Tibial nerve (tissue), 4 donors: ENCODE measurements at regions not wholly inside any gene's neighbourhood (a gene's known extent, or its start where the extent isn't known, plus 50 kb on each side); places are given as distances from the start of the nearest gene placed in this dataset.

Experiments used
- DNase-seq, 2 donors: peaks; one replicate each; pipeline ENCODE4 v3.0.0-alpha.2; 2019; ENCODE audit warnings: low spot score in 2 of 2
- H3K27ac ChIP-seq, 4 donors: fragments of 200-600 bp; sonication (generic) in 3 of 4; one replicate each; pipeline ENCODE4 v1.5.1; 2017 to 2019; ENCODE audit warnings: mild to moderate bottlenecking in 1 of 4
- H3K27me3 ChIP-seq, 2 donors: fragments of 200-600 bp; sonication (generic) in 1 of 2; one replicate each; pipeline versions ENCODE4 v1.5.1 to v1.6.0; 2017 to 2019
- H3K36me3 ChIP-seq, 3 donors: fragments of 200-600 bp; sonication (generic); one replicate each; pipeline ENCODE4 v1.5.1; 2018 to 2019
- H3K4me1 ChIP-seq, 4 donors: fragments of 200-600 bp; sonication (generic) in 3 of 4; one replicate each; pipeline ENCODE4 v1.5.1; 2017 to 2019
- H3K4me3 ChIP-seq, 4 donors: fragments of 200-600 bp; sonication (generic) in 3 of 4; one replicate each; pipeline ENCODE4 v1.5.1; 2017 to 2019; ENCODE audit warnings: mild to moderate bottlenecking in 1 of 4, moderate library complexity in 1 of 4
- H3K9me3 ChIP-seq, 4 donors: fragments of 200-600 bp; sonication (generic) in 3 of 4; one replicate each; pipeline ENCODE4 v1.5.1; 2017 to 2019
- EP300 ChIP-seq, 2 donors: sonication (generic); formaldehyde crosslinking; IDR thresholded peaks; one replicate each; pipeline ENCODE4 v1.6.1; 2017; ENCODE audit warnings: antibody characterized with exemption in 2 of 2, mild to moderate bottlenecking in 1 of 2
- POLR2A ChIP-seq, 2 donors: fragments of 450-650 bp; IDR thresholded peaks; one replicate each; pipeline ENCODE4 v1.6.1; 2017; ENCODE audit warnings: antibody characterized with exemption in 2 of 2, mild to moderate bottlenecking in 2 of 2, moderate library complexity in 2 of 2
- WGBS, 2 donors: methylation state at CpG; one replicate each; pipeline ENCODE4 v1.1.5; 2018; 5-methylcytosine and 5-hydroxymethylcytosine counted together
- TF ChIP-seq, protein P1 (sequence below), 5 experiments: fragments of 200-600 bp in 3 of 5; fragments of 450-650 bp in 2 of 5; sonication (generic) in 3 of 5; IDR thresholded peaks; one replicate each; pipeline ENCODE4 v1.5.1; 2016 to 2019; ENCODE audit warnings: antibody characterized with exemption in 5 of 5, mild to moderate bottlenecking in 3 of 5, moderate library complexity in 2 of 5

DNA sequence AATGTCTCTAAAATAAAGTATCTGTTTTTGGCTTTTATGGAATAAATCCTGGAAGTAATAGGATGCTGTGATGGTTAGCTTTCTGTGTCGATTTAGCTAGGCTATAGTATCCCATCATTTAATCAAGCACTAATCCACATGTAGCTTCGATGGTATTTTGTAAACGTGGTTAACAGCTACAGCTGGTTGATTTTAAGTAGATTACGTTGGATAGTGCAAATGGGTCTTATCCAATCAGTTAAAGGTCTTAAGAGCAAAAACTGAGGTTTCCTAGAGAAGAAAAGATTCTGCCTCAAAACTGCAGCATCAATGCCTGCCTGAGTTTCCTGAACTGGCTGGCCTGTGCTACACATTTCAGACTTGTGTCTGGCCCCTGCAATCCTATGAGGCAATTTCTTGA, 314.2 kb upstream of the SORL1-AS1 start:
- WGBS, 2 donors, result 74 to 87% methylated on average over 4 of the region's 4 CpGs
- no peak overlapping the region for H3K27ac ChIP-seq
- H3K4me1 ChIP-seq, result peaks cover 0 to 10% (median 3%) of the 10 kb centered on the region in 4 donors
- no peaks in the 10 kb centered on the region for H3K9me3 ChIP-seq
- no peaks in the 10 kb centered on the region for H3K36me3 ChIP-seq
- DNase-seq, result no peak
- no peaks in the 10 kb centered on the region for H3K27me3 ChIP-seq
- H3K4me3 ChIP-seq, result no peak overlapping the region
- TF ChIP-seq POLR2A (IDR thresholded peaks at IDR 0.05), result no peak

DNA sequence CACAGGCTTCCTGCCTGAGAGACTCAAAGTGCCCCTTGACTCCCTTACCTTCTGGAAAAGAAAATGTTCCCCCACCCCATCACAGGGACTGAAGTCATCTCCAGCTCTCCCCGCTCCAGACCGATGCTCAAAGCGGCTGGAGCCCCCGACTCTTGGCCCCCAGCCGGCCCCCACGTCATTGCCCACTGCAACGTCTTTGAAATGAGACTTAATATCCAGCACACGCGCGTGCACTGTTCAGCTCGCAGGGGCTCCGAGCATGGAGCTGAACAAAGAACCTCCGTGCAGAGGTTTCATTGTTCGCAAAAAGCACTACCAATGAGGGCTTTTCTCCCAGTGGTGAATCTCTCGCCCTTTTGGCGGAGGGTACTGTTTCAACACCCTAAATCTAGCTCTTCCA, 313.4 kb upstream of the SORL1-AS1 start:
- Histone ChIP-seq H3K4me3 (no peak overlapping the region), H3K27me3 (no peaks in the 10 kb centered on the region), H3K9me3 (no peaks in the 10 kb centered on the region), H3K4me1 (peaks cover 0 to 17% (median 3%) of the 10 kb centered on the region in 4 donors), H3K27ac (no peak overlapping the region), H3K36me3 (no peaks in the 10 kb centered on the region)
- WGBS, 2 donors, result 85 to 94% methylated on average over 16 of the region's 16 CpGs
- TF ChIP-seq EP300 (IDR thresholded peaks at IDR 0.05) (no peak), POLR2A (IDR thresholded peaks at IDR 0.05) (no peak)
- TF ChIP-seq, protein P1, sequence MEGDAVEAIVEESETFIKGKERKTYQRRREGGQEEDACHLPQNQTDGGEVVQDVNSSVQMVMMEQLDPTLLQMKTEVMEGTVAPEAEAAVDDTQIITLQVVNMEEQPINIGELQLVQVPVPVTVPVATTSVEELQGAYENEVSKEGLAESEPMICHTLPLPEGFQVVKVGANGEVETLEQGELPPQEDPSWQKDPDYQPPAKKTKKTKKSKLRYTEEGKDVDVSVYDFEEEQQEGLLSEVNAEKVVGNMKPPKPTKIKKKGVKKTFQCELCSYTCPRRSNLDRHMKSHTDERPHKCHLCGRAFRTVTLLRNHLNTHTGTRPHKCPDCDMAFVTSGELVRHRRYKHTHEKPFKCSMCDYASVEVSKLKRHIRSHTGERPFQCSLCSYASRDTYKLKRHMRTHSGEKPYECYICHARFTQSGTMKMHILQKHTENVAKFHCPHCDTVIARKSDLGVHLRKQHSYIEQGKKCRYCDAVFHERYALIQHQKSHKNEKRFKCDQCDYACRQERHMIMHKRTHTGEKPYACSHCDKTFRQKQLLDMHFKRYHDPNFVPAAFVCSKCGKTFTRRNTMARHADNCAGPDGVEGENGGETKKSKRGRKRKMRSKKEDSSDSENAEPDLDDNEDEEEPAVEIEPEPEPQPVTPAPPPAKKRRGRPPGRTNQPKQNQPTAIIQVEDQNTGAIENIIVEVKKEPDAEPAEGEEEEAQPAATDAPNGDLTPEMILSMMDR (IDR thresholded peaks at IDR 0.05), result no peak
- no peak for DNase-seq

DNA sequence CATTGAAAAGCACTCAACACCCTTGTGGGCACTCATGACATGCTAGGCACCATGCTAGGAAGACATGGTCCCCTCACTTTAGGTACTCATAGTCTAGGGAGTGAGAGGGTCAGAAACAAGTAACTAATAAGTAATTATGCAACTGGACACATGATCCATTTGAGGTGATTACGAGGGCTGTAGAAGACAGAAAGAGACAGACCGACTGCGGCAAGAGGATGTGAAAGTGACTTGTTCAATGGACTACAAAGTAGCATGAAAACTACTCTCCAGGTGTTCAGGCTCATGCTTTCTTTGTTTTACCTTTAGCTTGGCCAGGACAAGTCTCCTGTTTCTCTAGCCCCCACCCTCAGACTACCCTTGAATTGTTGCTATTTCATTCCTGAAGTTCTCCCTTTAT, 310.8 kb upstream of the SORL1-AS1 start:
- WGBS, 2 donors, result 84 to 94% methylated on average over 3 of the region's 3 CpGs
- Histone ChIP-seq H3K27me3 (no peaks in the 10 kb centered on the region), H3K36me3 (no peaks in the 10 kb centered on the region), H3K4me3 (no peak overlapping the region), H3K27ac (no peak overlapping the region), H3K4me1 (peaks cover 0 to 20% (median 3%) of the 10 kb centered on the region in 4 donors), H3K9me3 (no peaks in the 10 kb centered on the region)
- TF ChIP-seq, protein P1 (IDR thresholded peaks at IDR 0.05), result no peak
- TF ChIP-seq EP300 (IDR thresholded peaks at IDR 0.05) (no peak), POLR2A (IDR thresholded peaks at IDR 0.05) (no peak)
- DNase-seq, result no peak

DNA sequence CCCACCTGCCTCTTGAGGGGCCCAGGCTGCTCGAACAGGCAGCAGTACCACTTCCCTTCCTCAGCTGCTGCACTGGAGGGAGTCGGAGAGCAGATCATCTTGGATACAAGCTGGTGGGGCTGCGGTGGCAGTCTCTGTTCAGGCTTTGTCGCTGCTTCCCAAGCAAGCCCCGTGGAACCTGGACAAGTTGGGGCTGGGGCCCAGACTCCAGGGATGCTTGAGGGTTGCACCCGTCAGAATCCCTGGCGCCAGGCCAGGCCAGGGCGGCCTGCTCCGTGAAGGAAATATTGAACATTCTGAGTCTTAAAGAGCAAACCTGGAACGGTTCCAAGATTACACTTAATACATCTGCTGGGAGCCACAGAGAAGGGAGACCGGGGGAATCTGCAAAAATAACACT, 310.1 kb upstream of the SORL1-AS1 start:
- Histone ChIP-seq H3K9me3 (no peaks in the 10 kb centered on the region), H3K4me1 (peaks cover 0 to 20% (median 3%) of the 10 kb centered on the region in 4 donors), H3K27ac (no peak overlapping the region), H3K27me3 (no peaks in the 10 kb centered on the region), H3K4me3 (no peak overlapping the region), H3K36me3 (no peaks in the 10 kb centered on the region)
- no peak for DNase-seq
- WGBS, 2 donors, result 7 to 13% methylated on average over 8 to 10 of the region's 11 CpGs
- no peak for TF ChIP-seq POLR2A (IDR thresholded peaks at IDR 0.05)

DNA sequence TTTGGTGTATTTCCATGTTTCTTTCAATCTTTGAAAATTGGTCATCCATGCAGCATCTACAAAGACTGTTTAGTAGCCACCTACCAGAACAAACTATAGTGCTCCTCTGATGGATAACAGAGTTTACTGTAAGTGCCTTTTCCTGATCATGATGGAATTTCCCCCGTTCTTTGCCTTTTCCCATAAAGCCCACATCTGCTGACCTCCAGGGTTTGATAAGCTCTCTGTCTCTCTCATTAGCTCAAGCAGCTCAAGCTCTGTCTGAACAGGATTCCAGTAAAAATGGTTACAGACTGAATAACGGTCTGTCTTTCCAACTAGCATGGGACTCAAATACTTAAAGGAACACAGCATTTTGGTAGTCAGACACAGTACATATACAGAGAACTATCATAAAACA, 308.4 kb upstream of the SORL1-AS1 start:
- DNase-seq, result no peak
- Histone ChIP-seq H3K9me3 (no peaks in the 10 kb centered on the region), H3K4me1 (peaks cover 0 to 25% (median 3%) of the 10 kb centered on the region in 4 donors), H3K27ac (no peak overlapping the region), H3K4me3 (no peak overlapping the region), H3K36me3 (no peaks in the 10 kb centered on the region), H3K27me3 (no peaks in the 10 kb centered on the region)
- TF ChIP-seq, protein P1 (IDR thresholded peaks at IDR 0.05), result no peak
- no peak for TF ChIP-seq EP300 (IDR thresholded peaks at IDR 0.05)
- TF ChIP-seq POLR2A (IDR thresholded peaks at IDR 0.05), result no peak
- 20 to 27% methylated on average over 2 of the region's 2 CpGs for WGBS, 2 donors

DNA sequence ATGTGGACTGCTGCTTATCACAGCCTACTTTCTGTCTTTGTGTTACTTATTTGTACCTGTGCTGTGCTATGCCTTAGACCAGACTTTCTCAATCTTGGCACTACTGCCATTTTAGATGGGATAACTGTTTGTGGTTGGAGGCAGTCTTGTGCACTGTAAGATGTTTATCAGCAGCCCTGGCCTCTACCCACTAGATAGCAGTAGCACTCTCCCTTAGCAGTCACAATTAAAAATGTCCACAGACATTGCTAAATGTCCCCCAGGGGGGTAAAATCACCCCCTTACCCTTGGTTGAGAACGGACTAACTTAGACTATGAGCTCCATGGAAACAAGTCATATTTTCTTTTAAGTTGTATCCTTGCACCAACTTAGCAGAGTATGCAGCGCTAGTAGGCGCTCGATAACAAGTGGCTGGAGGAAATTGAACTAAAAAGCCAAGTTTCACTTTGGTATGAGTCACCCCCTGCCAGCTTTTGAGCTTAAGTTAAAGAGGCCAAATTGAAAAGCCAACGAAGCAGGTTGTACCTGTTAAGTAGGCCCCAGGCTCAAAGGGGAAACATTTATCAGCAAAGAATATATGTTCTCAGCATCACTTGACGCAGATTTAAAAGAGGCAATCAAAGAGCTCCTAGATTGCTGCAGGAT, 304.8 kb upstream of the SORL1-AS1 start:
- no peak for DNase-seq
- TF ChIP-seq EP300 (IDR thresholded peaks at IDR 0.05) (no peak), POLR2A (IDR thresholded peaks at IDR 0.05) (no peak)
- TF ChIP-seq, protein P1 (IDR thresholded peaks at IDR 0.05), result no peak
- peaks cover 0 to 44% (median 7%) of the 10 kb centered on the region in 4 donors for H3K4me1 ChIP-seq
- H3K36me3 ChIP-seq, result no peaks in the 10 kb centered on the region
- H3K9me3 ChIP-seq, result no peaks in the 10 kb centered on the region
- H3K27ac ChIP-seq, result no peak overlapping the region
- 70 to 79% methylated on average over 6 of the region's 6 CpGs for WGBS, 2 donors
- H3K4me3 ChIP-seq, result no peak overlapping the region
- no peaks in the 10 kb centered on the region for H3K27me3 ChIP-seq
